GM23338 (cell line): ENCODE measurements at regions not wholly inside any gene's neighbourhood (a gene's known extent, or its start where the extent isn't known, plus 50 kb on each side); places are given as distances from the start of the nearest gene placed in this dataset.

Source experiments
- ATAC-seq: fragments of 200-7000 bp; cut with Tn5 transposase; 3 replicates; pipeline ENCODE4 v1.9.1; 2020
- DNase-seq: peaks from one replicate; pipeline ENCODE4 v3.0.0-alpha.2; 2015; ENCODE audit warnings: low spot score
- H2AFZ ChIP-seq: fragments of 200-600 bp; sonication (generic); 2 replicates; pipeline ENCODE4 v1.8.0; 2016; ENCODE audit warnings: antibody characterized with exemption, mild to moderate bottlenecking, moderate library complexity
- H3F3A ChIP-seq: fragments of 200-600 bp; sonication (generic); replicated peaks from 2 replicates; pipeline ENCODE4 v1.8.0; 2017; ENCODE audit warnings: antibody characterized with exemption, mixed run types, low read depth
- H3K27ac ChIP-seq: fragments of 200-600 bp; sonication (generic); 2 replicates; pipeline ENCODE4 v1.6.1; 2016; ENCODE audit warnings: low read depth
- H3K27me3 ChIP-seq: fragments of 200-600 bp; sonication (generic); 2 replicates; pipeline ENCODE4 v1.8.0; 2016; ENCODE audit warnings: mild to moderate bottlenecking, mixed run types, moderate library complexity; ENCODE audit not compliant: insufficient read depth
- H3K36me3 ChIP-seq: fragments of 200-600 bp; sonication (generic); 2 replicates; pipeline ENCODE4 v1.8.0; 2016; ENCODE audit warnings: mild to moderate bottlenecking; ENCODE audit not compliant: insufficient read depth
- H3K4me1 ChIP-seq: fragments of 200-600 bp; sonication (generic); 2 replicates; pipeline ENCODE4 v1.8.0; 2016; ENCODE audit warnings: mild to moderate bottlenecking, moderate library complexity; ENCODE audit not compliant: insufficient read depth
- H3K4me2 ChIP-seq: fragments of 200-600 bp; sonication (generic); 2 replicates; pipeline ENCODE4 v1.7.1; 2017; ENCODE audit warnings: mixed run types
- H3K4me3 ChIP-seq: fragments of 200-600 bp; sonication (generic); 2 replicates; pipeline ENCODE4 v1.6.1; 2016; ENCODE audit warnings: mixed run types
- H3K79me2 ChIP-seq: fragments of 200-600 bp; sonication (generic); replicated peaks from 2 replicates; pipeline ENCODE4 v1.8.0; 2017; ENCODE audit warnings: mild to moderate bottlenecking; ENCODE audit not compliant: insufficient read depth
- H3K9me2 ChIP-seq: fragments of 200-600 bp; sonication (generic); 2 replicates; pipeline ENCODE4 v1.8.0; 2017; ENCODE audit not compliant: insufficient read depth
- H4K20me1 ChIP-seq: fragments of 200-600 bp; sonication (generic); replicated peaks from 2 replicates; pipeline ENCODE4 v1.8.0; 2017; ENCODE audit warnings: mild to moderate bottlenecking; ENCODE audit not compliant: insufficient read depth
- H3K27ac Mint-ChIP-seq: 2 replicates; pipeline ENCODE4 v1.8.0; 2020; ENCODE audit warnings: inconsistent platforms, mild to moderate bottlenecking, moderate library complexity, mixed read lengths
- H3K27me3 Mint-ChIP-seq: 3 replicates; pipeline ENCODE4 v1.8.0; 2022; ENCODE audit warnings: low read depth, mild to moderate bottlenecking, moderate library complexity, mixed read lengths, inconsistent platforms; ENCODE audit not compliant: insufficient read depth, poor library complexity
- H3K36me3 Mint-ChIP-seq: 3 replicates; pipeline ENCODE4 v1.8.0; 2021; ENCODE audit warnings: low read depth, mild to moderate bottlenecking, inconsistent platforms, moderate library complexity, mixed read lengths
- H3K4me1 Mint-ChIP-seq: 3 replicates; pipeline ENCODE4 v1.8.0; 2020; ENCODE audit warnings: mild to moderate bottlenecking, inconsistent platforms, mixed read lengths
- H3K4me3 Mint-ChIP-seq: 3 replicates; pipeline ENCODE4 v1.8.0; 2021; ENCODE audit warnings: moderate library complexity, mild to moderate bottlenecking, inconsistent platforms, mixed read lengths
- H3K9me3 Mint-ChIP-seq: 3 replicates; pipeline ENCODE4 v1.8.0; 2020; ENCODE audit warnings: moderate library complexity, mild to moderate bottlenecking, inconsistent platforms, mixed read lengths
- CTCF ChIP-seq, 2 experiments: fragments of 200-600 bp in 1 of 2; sonication (generic) in 1 of 2; conservative IDR thresholded peaks; 2 replicates each; pipeline versions ENCODE4 v1.5.1 to v1.6.1; 2016 to 2017; ENCODE audit warnings: antibody characterized with exemption in 2 of 2, low read depth in 2 of 2, mild to moderate bottlenecking in 2 of 2, moderate library complexity in 1 of 2
- ETS1 ChIP-seq: IDR thresholded peaks from 2 replicates; pipeline ENCODE4 v1.6.1; 2016; ENCODE audit warnings: antibody characterized with exemption
- EZH2 ChIP-seq: fragments of 200-600 bp; sonication (generic); IDR thresholded peaks from one replicate; pipeline ENCODE4 v1.8.0; 2017; ENCODE audit warnings: antibody characterized with exemption, mild to moderate bottlenecking, low read depth; ENCODE audit not compliant: unreplicated experiment
- EZH2phosphoT487 ChIP-seq: fragments of 200-600 bp; sonication (generic); IDR thresholded peaks from one replicate; pipeline ENCODE4 v1.8.1; 2018; ENCODE audit warnings: antibody characterized with exemption; ENCODE audit not compliant: unreplicated experiment
- JUNB ChIP-seq: IDR thresholded peaks from one replicate; pipeline ENCODE4 v1.6.1; 2016; ENCODE audit warnings: antibody characterized with exemption; ENCODE audit not compliant: unreplicated experiment
- POLR2AphosphoS5 ChIP-seq: IDR thresholded peaks from 2 replicates; pipeline ENCODE4 v1.6.1; 2016; ENCODE audit warnings: antibody characterized with exemption, low read depth
- STAT1 ChIP-seq: IDR thresholded peaks from one replicate; pipeline ENCODE4 v1.6.1; 2016; ENCODE audit warnings: antibody characterized with exemption; ENCODE audit not compliant: unreplicated experiment
- ZNF114 ChIP-seq: fragments of 250-450 bp; sonication (Bioruptor Pico); IDR thresholded peaks from 2 replicates; pipeline ENCODE4 v1.5.0; 2020; ENCODE audit warnings: mild to moderate bottlenecking, moderate library complexity
- ZNF331 ChIP-seq: fragments of 250-450 bp; sonication (Bioruptor Pico); IDR thresholded peaks from 2 replicates; pipeline ENCODE4 v1.5.0; 2020; ENCODE audit warnings: low read depth, mild to moderate bottlenecking, moderate library complexity
- ZNF462 ChIP-seq: fragments of 250-450 bp; sonication (Bioruptor Pico); IDR thresholded peaks from 2 replicates; pipeline ENCODE4 v1.5.0; 2020; ENCODE audit warnings: mild to moderate bottlenecking, moderate library complexity

- Histone ChIP-seq H3K27me3 (no peaks in the 10 kb centered on the region), H3K4me3 (no peak overlapping the region), H3K79me2 (no peaks in the 10 kb centered on the region), H3K4me2 (no peak overlapping the region), H3K9me2 (no peaks in the 10 kb centered on the region), H3K27ac (no peak overlapping the region), H4K20me1 (no peaks in the 10 kb centered on the region), H2AFZ (no peak overlapping the region), H3K36me3 (no peaks in the 10 kb centered on the region), H3F3A (no peaks in the 10 kb centered on the region), H3K4me1 (no peaks in the 10 kb centered on the region)
- no peak for TF ChIP-seq JUNB
- no peak for TF ChIP-seq STAT1
- TF ChIP-seq ZNF331 (CRISPR knock-in tag), result no peak
- TF ChIP-seq ETS1, result no peak
- Mint-ChIP-seq H3K4me3 (no peak overlapping the region), H3K9me3 (no peaks in the 10 kb centered on the region), H3K27me3 (peaks cover 1% of the 10 kb centered on the region), H3K36me3 (no peaks in the 10 kb centered on the region), H3K4me1 (no peaks in the 10 kb centered on the region), H3K27ac (no peak overlapping the region)
- no peak for DNase-seq
- no peak for ATAC-seq
Observed at GRCh38 chr18:61082976-61083630, 250.1 kb upstream of the CDH20 start.

GRCh38 chr18:61085036-61085435 is 248.2 kb upstream of the CDH20 start:
- H3K9me3 Mint-ChIP-seq, result no peaks in the 10 kb centered on the region
- no peaks in the 10 kb centered on the region for H3K79me2 ChIP-seq
- no peaks in the 10 kb centered on the region for H3K4me1 ChIP-seq
- no peaks in the 10 kb centered on the region for H3K36me3 Mint-ChIP-seq
- H3K4me1 Mint-ChIP-seq, result no peaks in the 10 kb centered on the region
- H3F3A ChIP-seq, result no peaks in the 10 kb centered on the region
- no peak for ATAC-seq
- H3K27me3 Mint-ChIP-seq, result no peaks in the 10 kb centered on the region
- no peaks in the 10 kb centered on the region for H3K27me3 ChIP-seq
- no peak for DNase-seq
- H3K4me3 ChIP-seq, result no peak overlapping the region
- no peak overlapping the region for H3K27ac Mint-ChIP-seq
- H4K20me1 ChIP-seq, result no peaks in the 10 kb centered on the region
- H3K4me2 ChIP-seq, result no peak overlapping the region
- H3K27ac ChIP-seq, result no peak overlapping the region
- H3K4me3 Mint-ChIP-seq, result no peak overlapping the region
- H2AFZ ChIP-seq, result no peak overlapping the region
- H3K9me2 ChIP-seq, result no peaks in the 10 kb centered on the region
- no peaks in the 10 kb centered on the region for H3K36me3 ChIP-seq
- TF ChIP-seq ZNF331 (CRISPR knock-in tag), result no peak
- TF ChIP-seq JUNB, result no peak
- TF ChIP-seq ZNF114 (CRISPR knock-in tag), result no peak
- no peak for TF ChIP-seq EZH2
- no peak for TF ChIP-seq POLR2AphosphoS5
- TF ChIP-seq CTCF (conservative IDR thresholded peaks at IDR 0.05; ENCODE audit: low read depth in 2 of 2), result no peak
- TF ChIP-seq EZH2phosphoT487, result no peak
- no peak for TF ChIP-seq STAT1
- TF ChIP-seq ETS1, result no peak
- TF ChIP-seq ZNF462 (CRISPR knock-in tag), result no peak
